ENCODE measurements at regions not wholly inside any gene's neighbourhood (a gene's known extent, or its start where the extent isn't known, plus 50 kb on each side); places are given as distances from the start of the nearest gene placed in this dataset.

DNA sequence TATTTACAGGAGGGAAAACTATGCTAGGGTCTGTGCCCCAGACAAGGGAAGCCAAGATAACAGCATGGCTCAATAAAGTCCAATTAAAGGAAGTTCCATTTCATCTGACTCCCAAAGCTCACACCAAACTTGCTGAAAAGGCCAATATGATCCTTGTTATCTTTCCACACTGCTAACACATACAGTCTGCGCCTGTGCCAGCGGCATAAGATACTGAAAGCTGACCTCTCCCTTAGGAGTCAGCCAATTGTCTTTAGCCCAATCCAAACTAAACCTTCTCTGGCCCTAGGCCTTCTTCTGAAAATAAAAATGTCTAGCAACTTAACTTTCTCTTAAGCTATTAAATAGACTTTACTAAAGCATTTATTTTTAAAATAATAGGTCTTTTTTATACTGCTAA is 179.0 kb upstream of the PLD5 start:
- ChIA-PET CTCF (ENCODE audit: unreplicated experiment) (no interaction called here), POLR2A (no interaction called here)
- intact Hi-C loops (cut with micrococcal nuclease; ENCODE audit: unreplicated experiment) = no loop called here
- no peak for DNase-seq (ENCODE audit: low spot score)
- Histone ChIP-seq H2AFZ (ENCODE audit: low read length) (no peak overlapping the region), H3K4me3 (ENCODE audit: low read depth, low read length, poor library complexity, severe bottlenecking) (no peak overlapping the region), H4K20me1 (ENCODE audit: insufficient read depth, low read length) (no peaks in the 10 kb centered on the region), H3K79me2 (ENCODE audit: insufficient read depth, low read depth, low read length) (no peaks in the 10 kb centered on the region), H3K4me2 (ENCODE audit: low read length) (no peak overlapping the region), H3K4me1 (ENCODE audit: insufficient read depth, low read length, poor library complexity, severe bottlenecking) (no peaks in the 10 kb centered on the region), H3K9me3 (ENCODE audit: low read length) (no peaks in the 10 kb centered on the region), H3K27ac (ENCODE audit: low read depth, low read length, poor library complexity, severe bottlenecking) (no peak overlapping the region), H3K36me3 (ENCODE audit: insufficient read depth, low read length) (no peaks in the 10 kb centered on the region), H3K9me2 (ENCODE audit: insufficient read depth, low read length) (no peaks in the 10 kb centered on the region)
- BruUV-seq (replicated peaks) = no TSS peak
- TF ChIP-seq CTCF (conservative IDR thresholded peaks at IDR 0.05; ENCODE audit: low read length) (no peak), EZH2phosphoT487 (IDR thresholded peaks at IDR 0.05; ENCODE audit: borderline replicate concordance, low read depth, low read length) (no peak)

DNA sequence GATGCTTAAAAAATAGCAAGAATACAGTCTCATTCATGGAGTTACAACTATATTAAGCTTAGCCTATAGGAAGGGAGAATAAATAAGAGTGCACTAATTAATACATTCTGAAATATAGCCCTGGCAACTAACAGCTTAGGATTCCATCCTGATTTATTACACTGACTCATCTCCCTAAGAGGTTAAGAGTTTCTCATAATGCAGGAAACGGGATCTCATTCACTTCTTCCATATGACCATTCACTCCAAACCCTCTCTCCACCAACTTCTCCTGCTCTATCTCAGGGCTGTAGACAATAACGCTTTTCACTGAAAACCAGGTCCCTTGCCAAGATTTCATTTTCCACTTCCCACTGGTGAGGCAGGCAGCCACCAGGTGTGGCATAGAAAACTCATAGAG is 168.5 kb upstream of the PLD5 start:
- H3K9me3 ChIP-seq (ENCODE audit: low read length) = no peaks in the 10 kb centered on the region

GRCh38 chr1:242691610-242691945 is 167.1 kb upstream of the PLD5 start:
- CTCF ChIA-PET (ENCODE audit: unreplicated experiment) = no interaction called here

More for the DNA sequence above, 168.5 kb upstream of the PLD5 start:
- ChIA-PET CTCF (ENCODE audit: unreplicated experiment) (no interaction called here), POLR2A (no interaction called here)
- no peaks in the 10 kb centered on the region for H3K36me3 ChIP-seq (ENCODE audit: insufficient read depth, low read length)
- no TSS peak for BruUV-seq (replicated peaks)
- H3K79me2 ChIP-seq (ENCODE audit: insufficient read depth, low read depth, low read length) = no peaks in the 10 kb centered on the region
- H2AFZ ChIP-seq (ENCODE audit: low read length) = no peak overlapping the region
- H3K9me2 ChIP-seq (ENCODE audit: insufficient read depth, low read length) = no peaks in the 10 kb centered on the region
- H3K4me2 ChIP-seq (ENCODE audit: low read length) = no peak overlapping the region
- TF ChIP-seq EZH2phosphoT487 (IDR thresholded peaks at IDR 0.05; ENCODE audit: borderline replicate concordance, low read depth, low read length) = no peak
- no peak for TF ChIP-seq CTCF (conservative IDR thresholded peaks at IDR 0.05; ENCODE audit: low read length)
- no peak overlapping the region for H3K27ac ChIP-seq (ENCODE audit: low read depth, low read length, poor library complexity, severe bottlenecking)
- no peak for DNase-seq (ENCODE audit: low spot score)
- H4K20me1 ChIP-seq (ENCODE audit: insufficient read depth, low read length) = no peaks in the 10 kb centered on the region
- intact Hi-C loops (cut with micrococcal nuclease; ENCODE audit: unreplicated experiment) = no loop called here
- no peak overlapping the region for H3K4me3 ChIP-seq (ENCODE audit: low read depth, low read length, poor library complexity, severe bottlenecking)
- H3K4me1 ChIP-seq (ENCODE audit: insufficient read depth, low read length, poor library complexity, severe bottlenecking) = no peaks in the 10 kb centered on the region

More at GRCh38 chr1:242691610-242691945, 167.1 kb upstream of the PLD5 start:
- Histone ChIP-seq H3K27ac (ENCODE audit: low read depth, low read length, poor library complexity, severe bottlenecking) (no peak overlapping the region), H3K4me1 (ENCODE audit: insufficient read depth, low read length, poor library complexity, severe bottlenecking) (no peaks in the 10 kb centered on the region), H3K79me2 (ENCODE audit: insufficient read depth, low read depth, low read length) (no peaks in the 10 kb centered on the region), H3K9me3 (ENCODE audit: low read length) (no peaks in the 10 kb centered on the region), H3K4me2 (ENCODE audit: low read length) (no peak overlapping the region), H4K20me1 (ENCODE audit: insufficient read depth, low read length) (no peaks in the 10 kb centered on the region), H2AFZ (ENCODE audit: low read length) (no peak overlapping the region), H3K4me3 (ENCODE audit: low read depth, low read length, poor library complexity, severe bottlenecking) (no peak overlapping the region), H3K36me3 (ENCODE audit: insufficient read depth, low read length) (no peaks in the 10 kb centered on the region), H3K9me2 (ENCODE audit: insufficient read depth, low read length) (no peaks in the 10 kb centered on the region)
- BruUV-seq (replicated peaks) = no TSS peak
- POLR2A ChIA-PET = interaction anchor here (0.7 to 0.9 kb wide), 2 partner anchors 18 to 1736 kb away, joined by 3 to 4 read pairs; no protein-coding TSS in a partner anchor
- TF ChIP-seq EZH2phosphoT487 (IDR thresholded peaks at IDR 0.05; ENCODE audit: borderline replicate concordance, low read depth, low read length) (no peak), CTCF (conservative IDR thresholded peaks at IDR 0.05; ENCODE audit: low read length) (no peak)
- no peak for DNase-seq (ENCODE audit: low spot score)
- intact Hi-C loops (cut with micrococcal nuclease; ENCODE audit: unreplicated experiment) = no loop called here

Data from OCI-LY7 (cell line).